Fibroblast of villous mesenchyme (primary cell): ENCODE measurements at regions not wholly inside any gene's neighbourhood (a gene's known extent, or its start where the extent isn't known, plus 50 kb on each side); places are given as distances from the start of the nearest gene placed in this dataset.
"Not testable (repeated sequence)": the region's sequence is repeated elsewhere in the genome, so short reads cannot be mapped to it uniquely, and the experiment has no call there.

Experiments used
- DNase-seq: peaks from one replicate; pipeline ENCODE4 v3.0.0-alpha.2; 2010; ENCODE audit warnings: low read depth
- H3K4me3 ChIP-seq: 2 replicates; pipeline ENCODE4 v1.5.1; 2011; ENCODE audit warnings: low read depth, mild to moderate bottlenecking, low read length
- CTCF ChIP-seq: IDR thresholded peaks from 2 replicates; pipeline ENCODE4 v1.5.1; 2012; ENCODE audit warnings: low read depth, mild to moderate bottlenecking, low read length; ENCODE audit not compliant: insufficient read depth

GRCh38 chr13:100957741-100958140 is 283.1 kb upstream of the TMTC4 start:
- no peak overlapping the region for H3K4me3 ChIP-seq
- no peak for TF ChIP-seq CTCF
- DNase-seq = no peak

GRCh38 chr13:100954430-100955305 is 280.1 kb upstream of the TMTC4 start:
- no peak for DNase-seq
- H3K4me3 ChIP-seq = no peak overlapping the region
- no peak for TF ChIP-seq CTCF

GRCh38 chr13:100951016-100951415 is 276.4 kb upstream of the TMTC4 start:
- no peak for TF ChIP-seq CTCF
- DNase-seq = no peak
- H3K4me3 ChIP-seq = no peak overlapping the region

- not testable (repeated sequence) for H3K4me3 ChIP-seq, DNase-seq
Measured at GRCh38 chr13:100948937-100949336, 274.3 kb upstream of the TMTC4 start.

GRCh38 chr13:100946588-100946987 is 272.0 kb upstream of the TMTC4 start:
- no peak overlapping the region for H3K4me3 ChIP-seq
- no peak for TF ChIP-seq CTCF
- no peak for DNase-seq

- no peak overlapping the region for H3K4me3 ChIP-seq
- no peak for DNase-seq
- no peak for TF ChIP-seq CTCF
Measured at GRCh38 chr13:100944791-100945345, 270.3 kb upstream of the TMTC4 start.

GRCh38 chr13:100942742-100943141 is 268.1 kb upstream of the TMTC4 start:
- no peak for DNase-seq
- no peak overlapping the region for H3K4me3 ChIP-seq
- no peak for TF ChIP-seq CTCF
